GM23248 (cell line): ENCODE measurements at regions not wholly inside any gene's neighbourhood (a gene's known extent, or its start where the extent isn't known, plus 50 kb on each side); places are given as distances from the start of the nearest gene placed in this dataset.

ENCODE experiments used
- EZH2 ChIP-seq: fragments of 200-600 bp; sonication (generic); IDR thresholded peaks from 2 replicates; pipeline ENCODE4 v1.6.1; 2018; ENCODE audit warnings: antibody characterized with exemption, mild to moderate bottlenecking; ENCODE audit not compliant: insufficient read depth, poor library complexity, severe bottlenecking
- EZH2phosphoT487 ChIP-seq: fragments of 200-600 bp; sonication (generic); IDR thresholded peaks from 2 replicates; pipeline ENCODE4 v1.6.1; 2018; ENCODE audit warnings: antibody characterized with exemption, moderate library complexity, mild to moderate bottlenecking, low read depth; ENCODE audit not compliant: insufficient read depth

GRCh38 chr16:62883509-62883908, 847.3 kb upstream of the CDH8 start:
- no peak for TF ChIP-seq EZH2
- no peak for TF ChIP-seq EZH2phosphoT487
